ENCODE measurements at regions not wholly inside any gene's neighbourhood (a gene's known extent, or its start where the extent isn't known, plus 50 kb on each side); places are given as distances from the start of the nearest gene placed in this dataset.

GRCh38 chr5:40191150-40191549, 488.6 kb upstream of the PTGER4 start:
- no peak for DNase-seq

GRCh38 chr5:40172721-40173120, 507.0 kb upstream of the PTGER4 start:
- ChIA-PET POLR2A (ENCODE audit: partially characterized antibody) (no interaction called here), CTCF (ENCODE audit: partially characterized antibody) (no interaction called here)
- Histone ChIP-seq H3K27me3 (ENCODE audit: insufficient read depth, low read length) (no peaks in the 10 kb centered on the region), H3K4me3 (ENCODE audit: low read length in 2 of 2) (no peak overlapping the region), H3K36me3 (ENCODE audit: insufficient read depth, low read length) (no peaks in the 10 kb centered on the region), H3K4me1 (ENCODE audit: insufficient read depth, low read length) (no peaks in the 10 kb centered on the region), H3K9me3 (ENCODE audit: control insufficient read depth in 1 of 2, low read length in 2 of 2) (no peaks in the 10 kb centered on the region), H3K27ac (ENCODE audit: low read depth, low read length) (no peak overlapping the region)
- H3K27ac Mint-ChIP-seq, result no peak overlapping the region
- H3K9me3 Mint-ChIP-seq, result peaks cover 2 to 21% (median 12%) of the 10 kb centered on the region in 8 donors
- no peak for DNase-seq
- H3K4me3 Mint-ChIP-seq, result no peak overlapping the region
- intact Hi-C loops (cut with micrococcal nuclease), result no loop called here
- peaks cover 0 to 3% of the 10 kb centered on the region in 2 donors for H3K36me3 Mint-ChIP-seq
- H3K4me1 Mint-ChIP-seq, result no peaks in the 10 kb centered on the region
- no peaks in the 10 kb centered on the region for H3K27me3 Mint-ChIP-seq

More at GRCh38 chr5:40191150-40191549, 488.6 kb upstream of the PTGER4 start:
- H3K36me3 Mint-ChIP-seq, result no peaks in the 10 kb centered on the region
- Histone ChIP-seq H3K4me3 (ENCODE audit: low read length in 2 of 2) (no peak overlapping the region), H3K27ac (ENCODE audit: low read depth, low read length) (no peak overlapping the region), H3K9me3 (ENCODE audit: control insufficient read depth in 1 of 2, low read length in 2 of 2) (no peaks in the 10 kb centered on the region), H3K27me3 (ENCODE audit: insufficient read depth, low read length) (no peaks in the 10 kb centered on the region), H3K36me3 (ENCODE audit: insufficient read depth, low read length) (no peaks in the 10 kb centered on the region), H3K4me1 (ENCODE audit: insufficient read depth, low read length) (no peaks in the 10 kb centered on the region)
- intact Hi-C loops (cut with micrococcal nuclease), result no loop called here
- H3K9me3 Mint-ChIP-seq, result no peaks in the 10 kb centered on the region
- peaks cover 0 to 2% (median 0%) of the 10 kb centered on the region in 4 donors for H3K4me1 Mint-ChIP-seq
- no peak overlapping the region for H3K4me3 Mint-ChIP-seq
- no peaks in the 10 kb centered on the region for H3K27me3 Mint-ChIP-seq
- ChIA-PET CTCF (ENCODE audit: partially characterized antibody) (no interaction called here), POLR2A (ENCODE audit: partially characterized antibody) (no interaction called here)
- H3K27ac Mint-ChIP-seq, result peak overlapping the region in 1 of 7 donors; percentile 24

GRCh38 chr5:40171971-40172370, 507.7 kb upstream of the PTGER4 start:
- intact Hi-C loops (cut with micrococcal nuclease), result no loop called here
- H3K27ac Mint-ChIP-seq, result no peak overlapping the region

GRCh38 chr5:40167283-40167682, 512.4 kb upstream of the PTGER4 start:
- H3K27ac ChIP-seq (ENCODE audit: low read depth, low read length), result no peak overlapping the region
- H3K36me3 Mint-ChIP-seq, result no peaks in the 10 kb centered on the region
- no peak for DNase-seq
- no peaks in the 10 kb centered on the region for H3K9me3 ChIP-seq (ENCODE audit: control insufficient read depth in 1 of 2, low read length in 2 of 2)
- no peak overlapping the region for H3K4me3 ChIP-seq (ENCODE audit: low read length in 2 of 2)
- POLR2A ChIA-PET (ENCODE audit: partially characterized antibody), result no interaction called here
- no peaks in the 10 kb centered on the region for H3K27me3 ChIP-seq (ENCODE audit: insufficient read depth, low read length)
- H3K4me3 Mint-ChIP-seq, result no peak overlapping the region
- peaks cover 0 to 12% (median 4%) of the 10 kb centered on the region in 8 donors for H3K9me3 Mint-ChIP-seq
- H3K27ac Mint-ChIP-seq, result peak overlapping the region in 1 of 7 donors; percentile 36
- no peaks in the 10 kb centered on the region for H3K36me3 ChIP-seq (ENCODE audit: insufficient read depth, low read length)
- H3K27me3 Mint-ChIP-seq, result no peaks in the 10 kb centered on the region
- CTCF ChIA-PET (ENCODE audit: partially characterized antibody), result interaction anchor here (0.8 to 1.6 kb wide), 3 partner anchors 10 to 524 kb away, joined by 3 to 5 read pairs (median 4); no protein-coding TSS in a partner anchor
- intact Hi-C loops (cut with micrococcal nuclease), result no loop called here
- H3K4me1 ChIP-seq (ENCODE audit: insufficient read depth, low read length), result no peaks in the 10 kb centered on the region
- H3K4me1 Mint-ChIP-seq, result peaks cover 0 to 1% (median 0%) of the 10 kb centered on the region in 4 donors

More at GRCh38 chr5:40171971-40172370, 507.7 kb upstream of the PTGER4 start:
- H3K36me3 ChIP-seq (ENCODE audit: insufficient read depth, low read length), result no peaks in the 10 kb centered on the region
- Mint-ChIP-seq H3K36me3 (peaks cover 0 to 3% of the 10 kb centered on the region in 2 donors), H3K9me3 (peaks cover 2 to 17% (median 11%) of the 10 kb centered on the region in 8 donors), H3K4me1 (no peaks in the 10 kb centered on the region), H3K27me3 (no peaks in the 10 kb centered on the region), H3K4me3 (no peak overlapping the region)
- H3K27me3 ChIP-seq (ENCODE audit: insufficient read depth, low read length), result no peaks in the 10 kb centered on the region
- H3K27ac ChIP-seq (ENCODE audit: low read depth, low read length), result no peak overlapping the region
- CTCF ChIA-PET (ENCODE audit: partially characterized antibody), result no interaction called here
- no peak for DNase-seq
- H3K4me1 ChIP-seq (ENCODE audit: insufficient read depth, low read length), result no peaks in the 10 kb centered on the region
- no peaks in the 10 kb centered on the region for H3K9me3 ChIP-seq (ENCODE audit: control insufficient read depth in 1 of 2, low read length in 2 of 2)
- no peak overlapping the region for H3K4me3 ChIP-seq (ENCODE audit: low read length in 2 of 2)
- POLR2A ChIA-PET (ENCODE audit: partially characterized antibody), result no interaction called here

GRCh38 chr5:40166802-40167201, 512.9 kb upstream of the PTGER4 start:
- no peaks in the 10 kb centered on the region for H3K27me3 ChIP-seq (ENCODE audit: insufficient read depth, low read length)
- H3K4me1 Mint-ChIP-seq, result peaks cover 0 to 1% (median 0%) of the 10 kb centered on the region in 4 donors
- H3K27me3 Mint-ChIP-seq, result no peaks in the 10 kb centered on the region
- CTCF ChIA-PET (ENCODE audit: partially characterized antibody), result interaction anchor here (0.8 to 1.6 kb wide), 6 partner anchors 10 to 524 kb away, joined by 3 to 9 read pairs (median 4); no protein-coding TSS in a partner anchor
- H3K9me3 ChIP-seq (ENCODE audit: control insufficient read depth in 1 of 2, low read length in 2 of 2), result no peaks in the 10 kb centered on the region
- H3K36me3 Mint-ChIP-seq, result no peaks in the 10 kb centered on the region
- no peaks in the 10 kb centered on the region for H3K4me1 ChIP-seq (ENCODE audit: insufficient read depth, low read length)
- H3K4me3 ChIP-seq (ENCODE audit: low read length in 2 of 2), result no peak overlapping the region
- POLR2A ChIA-PET (ENCODE audit: partially characterized antibody), result no interaction called here
- no peak for DNase-seq
- peak overlapping the region in 2 of 7 donors; percentile 11 to 36 for H3K27ac Mint-ChIP-seq
- intact Hi-C loops (cut with micrococcal nuclease), result loop anchor here (1.0 kb wide), 2 partner anchors 521 to 569 kb away; no protein-coding TSS in a partner anchor
- H3K27ac ChIP-seq (ENCODE audit: low read depth, low read length), result no peak overlapping the region
- H3K4me3 Mint-ChIP-seq, result no peak overlapping the region
- H3K36me3 ChIP-seq (ENCODE audit: insufficient read depth, low read length), result no peaks in the 10 kb centered on the region
- H3K9me3 Mint-ChIP-seq, result peaks cover 0 to 12% (median 4%) of the 10 kb centered on the region in 8 donors

- DNase-seq, result peak in 4 of 5 donors; percentile 13 to 33 (median 16)
- intact Hi-C loops (cut with micrococcal nuclease), result loop anchor here (1.0 kb wide), 2 partner anchors 522 to 570 kb away; no protein-coding TSS in a partner anchor
These were observed 513.7 kb upstream of the PTGER4 start for GRCh38 chr5:40165789-40166728.

GRCh38 chr5:40165106-40165788, 514.5 kb upstream of the PTGER4 start:
- H3K4me3 Mint-ChIP-seq, result no peak overlapping the region

More at GRCh38 chr5:40165789-40166728, 513.7 kb upstream of the PTGER4 start:
- H3K9me3 ChIP-seq (ENCODE audit: control insufficient read depth in 1 of 2, low read length in 2 of 2), result no peaks in the 10 kb centered on the region
- no peak overlapping the region for H3K27ac Mint-ChIP-seq
- no peaks in the 10 kb centered on the region for H3K36me3 ChIP-seq (ENCODE audit: insufficient read depth, low read length)
- ChIA-PET CTCF (ENCODE audit: partially characterized antibody) (interaction anchor here (1.0 to 1.6 kb wide), 5 partner anchors 11 to 518 kb away, joined by 3 to 9 read pairs (median 4); no protein-coding TSS in a partner anchor), POLR2A (ENCODE audit: partially characterized antibody) (no interaction called here)
- H3K27ac ChIP-seq (ENCODE audit: low read depth, low read length), result no peak overlapping the region
- H3K36me3 Mint-ChIP-seq, result no peaks in the 10 kb centered on the region
- H3K4me3 Mint-ChIP-seq, result no peak overlapping the region
- H3K4me1 ChIP-seq (ENCODE audit: insufficient read depth, low read length), result no peaks in the 10 kb centered on the region
- no peaks in the 10 kb centered on the region for H3K27me3 Mint-ChIP-seq
- H3K27me3 ChIP-seq (ENCODE audit: insufficient read depth, low read length), result no peaks in the 10 kb centered on the region
- H3K4me3 ChIP-seq (ENCODE audit: low read length in 2 of 2), result no peak overlapping the region
- H3K9me3 Mint-ChIP-seq, result peaks cover 0 to 12% (median 4%) of the 10 kb centered on the region in 8 donors
- peaks cover 0 to 1% (median 0%) of the 10 kb centered on the region in 4 donors for H3K4me1 Mint-ChIP-seq

More at GRCh38 chr5:40165106-40165788, 514.5 kb upstream of the PTGER4 start:
- Histone ChIP-seq H3K9me3 (ENCODE audit: control insufficient read depth in 1 of 2, low read length in 2 of 2) (no peaks in the 10 kb centered on the region), H3K4me1 (ENCODE audit: insufficient read depth, low read length) (no peaks in the 10 kb centered on the region), H3K27ac (ENCODE audit: low read depth, low read length) (no peak overlapping the region), H3K36me3 (ENCODE audit: insufficient read depth, low read length) (no peaks in the 10 kb centered on the region), H3K27me3 (ENCODE audit: insufficient read depth, low read length) (no peaks in the 10 kb centered on the region), H3K4me3 (ENCODE audit: low read length in 2 of 2) (no peak overlapping the region)
- no peaks in the 10 kb centered on the region for H3K27me3 Mint-ChIP-seq
- POLR2A ChIA-PET (ENCODE audit: partially characterized antibody), result no interaction called here
- CTCF ChIA-PET (ENCODE audit: partially characterized antibody), result interaction anchor here (1.4 kb wide), 1 partner anchor 450 kb away, joined by 3 read pairs; no protein-coding TSS in a partner anchor
- peaks cover 0 to 3% (median 0%) of the 10 kb centered on the region in 4 donors for H3K4me1 Mint-ChIP-seq
- DNase-seq, result no peak
- intact Hi-C loops (cut with micrococcal nuclease), result no loop called here
- H3K36me3 Mint-ChIP-seq, result no peaks in the 10 kb centered on the region
- peaks cover 0 to 9% (median 4%) of the 10 kb centered on the region in 8 donors for H3K9me3 Mint-ChIP-seq
- H3K27ac Mint-ChIP-seq, result no peak overlapping the region
